Heart left ventricle (tissue), 16 donors: ENCODE measurements at regions not wholly inside any gene's neighbourhood (a gene's known extent, or its start where the extent isn't known, plus 50 kb on each side); places are given as distances from the start of the nearest gene placed in this dataset.

Source experiments
- ATAC-seq, 4 donors: fragments of 200-7000 bp; cut with Tn5 transposase; one replicate each; pipeline ENCODE4 v1.9.1; 2020 to 2022; ENCODE audit warnings: moderate library complexity in 4 of 4, mild to moderate bottlenecking in 3 of 4, moderate number of reproducible peaks in 1 of 4
- DNase-seq, 5 donors: peaks; one replicate each; pipeline ENCODE4 v3.0.0-alpha.2; 2020
- H3K27ac ChIP-seq, 12 donors: fragments of 200-600 bp; sonication (generic) in 4 of 12; one replicate each; pipeline versions ENCODE4 v1.5.0 to v1.8.0; 2016 to 2022; ENCODE audit warnings: mild to moderate bottlenecking in 2 of 12
- H3K27me3 ChIP-seq, 9 donors: fragments of 200-600 bp; sonication (generic) in 2 of 9; one replicate each; pipeline versions ENCODE4 v1.5.1 to v1.8.0; 2016 to 2022; ENCODE audit warnings: mild to moderate bottlenecking in 3 of 9
- H3K36me3 ChIP-seq, 9 donors: fragments of 200-600 bp; sonication (generic) in 2 of 9; one replicate each; pipeline versions ENCODE4 v1.5.0 to v1.8.0; 2018 to 2022; ENCODE audit warnings: mild to moderate bottlenecking in 2 of 9
- H3K4me1 ChIP-seq, 12 donors: fragments of 200-600 bp; sonication (generic) in 4 of 12; one replicate each; pipeline versions ENCODE4 v1.5.0 to v1.8.0; 2016 to 2022; ENCODE audit warnings: mild to moderate bottlenecking in 3 of 12
- H3K4me3 ChIP-seq, 12 donors: fragments of 200-600 bp; sonication (generic) in 4 of 12; one replicate each; pipeline versions ENCODE4 v1.5.0 to v1.8.0; 2017 to 2022; ENCODE audit warnings: mild to moderate bottlenecking in 9 of 12, moderate library complexity in 4 of 12
- H3K9me3 ChIP-seq, 12 donors: fragments of 200-600 bp; sonication (generic) in 4 of 12; one replicate each; pipeline versions ENCODE4 v1.5.0 to v1.8.0; 2016 to 2022; ENCODE audit warnings: mild to moderate bottlenecking in 1 of 12
- CTCF ChIP-seq, 12 donors: fragments of 200-600 bp; sonication (generic) in 4 of 12; IDR thresholded peaks; one replicate each; pipeline versions ENCODE4 v1.5.0 to v1.8.0; 2018 to 2022; ENCODE audit warnings: antibody characterized with exemption in 12 of 12, mild to moderate bottlenecking in 5 of 12
- POLR2A ChIP-seq, 2 donors: fragments of 450-650 bp; IDR thresholded peaks; one replicate each; pipeline ENCODE4 v1.6.1; 2017; ENCODE audit warnings: antibody characterized with exemption in 2 of 2, mild to moderate bottlenecking in 2 of 2, moderate library complexity in 2 of 2
- WGBS, 4 donors: extraction: QIAGEN DNeasy Blood & Tissue Kit in 2 of 4; methylation state at CpG; one replicate each; pipeline versions ENCODE4 v1.1.5 to v1.1.7; 2013 to 2018; 5-methylcytosine and 5-hydroxymethylcytosine counted together
- intact Hi-C, 10 donors: fragments of 100-400 bp; cut with DNase I; formaldehyde crosslinking; loops; one replicate each; pipeline versions ENCODE4 v1.11.1 to v1.14.2; 2022
- donor health status: ischemic (EF 13 %, LVEDD 7.1; RV severe dilation, severe dysfunction).
- donor health status: healthy with polysubstance abuse.
- donor health status: DM: no; HTN: yes; CAD: no.
- donor health status: DM: no; HTN: no; CAD: no.
- donor health status: ischemic (EF 25% LVEDD 6.9; RV normal size, moderate dysfunction).
- donor health status: ischemic (EF 25% LVEDD 5.7; RV mildly dilated, moderate dysfunction).
- donor health status: healthy.
- donor health status: DM: yes; HTN: yes; CAD: no.
- donor health status: ischemic (EF 35%, LVEDD 5.7; RV mildly dilated, moderate dysfunction).
- donor health status: nonischemic (EF 11% LVEDD 7.7; RV severe dilation, severe dysfunction).
- donor health status: DM: yes; HTN: yes; CAD: no.
- donor health status: PGD.
- donor health status: ischemic (EF 29% LVEDD 5.4; RV normal size, mild dysfunction).
- donor health status: nonischemic (EF 23%, LVEDD 6.1; RV moderate dilation, normal function).

GRCh38 chr9:108668191-108668937 lies 187.4 kb downstream of the ACTL7B start:
- H3K27ac ChIP-seq, result no peak overlapping the region
- no peak for TF ChIP-seq CTCF (IDR thresholded peaks at IDR 0.05)
- TF ChIP-seq POLR2A (IDR thresholded peaks at IDR 0.05), result no peak
- H3K9me3 ChIP-seq, result no peaks in the 10 kb centered on the region
- ATAC-seq, result no peak
- intact Hi-C loops, result no loop called here
- no peaks in the 10 kb centered on the region for H3K36me3 ChIP-seq
- DNase-seq, result no peak
- 62 to 84% (median 73%) methylated on average over 5 of the region's 5 CpGs for WGBS, 4 donors
- no peaks in the 10 kb centered on the region for H3K4me1 ChIP-seq
- H3K27me3 ChIP-seq, result no peaks in the 10 kb centered on the region
- no peak overlapping the region for H3K4me3 ChIP-seq

- 68 to 76% (median 72%) methylated on average over 3 of the region's 3 CpGs for WGBS, 4 donors
- no peak for ATAC-seq
- TF ChIP-seq CTCF (IDR thresholded peaks at IDR 0.05), result no peak
- no peak for TF ChIP-seq POLR2A (IDR thresholded peaks at IDR 0.05)
Measured at GRCh38 chr9:108666240-108666784, 189.5 kb downstream of the ACTL7B start.

GRCh38 chr9:108665521-108666239 lies 190.1 kb downstream of the ACTL7B start:
- no peak for DNase-seq
- ATAC-seq, result no peak
- WGBS, 4 donors, result 79 to 87% (median 84%) methylated on average over 4 of the region's 4 CpGs
- H3K4me1 ChIP-seq, result no peaks in the 10 kb centered on the region
- no peaks in the 10 kb centered on the region for H3K27me3 ChIP-seq
- no peaks in the 10 kb centered on the region for H3K36me3 ChIP-seq
- H3K9me3 ChIP-seq, result peaks cover 0 to 2% (median 0%) of the 10 kb centered on the region in 12 donors
- H3K4me3 ChIP-seq, result no peak overlapping the region
- no peak overlapping the region for H3K27ac ChIP-seq
- intact Hi-C loops, result no loop called here
- no peak for TF ChIP-seq CTCF (IDR thresholded peaks at IDR 0.05)
- no peak for TF ChIP-seq POLR2A (IDR thresholded peaks at IDR 0.05)

More at GRCh38 chr9:108666240-108666784, 189.5 kb downstream of the ACTL7B start:
- intact Hi-C loops, result no loop called here
- H3K9me3 ChIP-seq, result no peaks in the 10 kb centered on the region
- no peak for DNase-seq
- H3K4me1 ChIP-seq, result no peaks in the 10 kb centered on the region
- no peaks in the 10 kb centered on the region for H3K36me3 ChIP-seq
- no peaks in the 10 kb centered on the region for H3K27me3 ChIP-seq
- no peak overlapping the region for H3K27ac ChIP-seq
- no peak overlapping the region for H3K4me3 ChIP-seq
